Glutamatergic neuron (in vitro differentiated cells): ENCODE measurements at regions not wholly inside any gene's neighbourhood (a gene's known extent, or its start where the extent isn't known, plus 50 kb on each side); places are given as distances from the start of the nearest gene placed in this dataset.

Experiments
- DNase-seq: peaks from one replicate; pipeline ENCODE4 v3.0.0; 2022
- H3K27ac Mint-ChIP-seq: one replicate; pipeline ENCODE4 v1.8.0; 2020; ENCODE audit warnings: mild to moderate bottlenecking, mixed read lengths, inconsistent platforms; ENCODE audit not compliant: unreplicated experiment
- H3K27me3 Mint-ChIP-seq: one replicate; pipeline ENCODE4 v1.8.0; 2020; ENCODE audit warnings: mild to moderate bottlenecking, moderate library complexity, mixed read lengths, inconsistent platforms; ENCODE audit not compliant: unreplicated experiment
- H3K36me3 Mint-ChIP-seq: one replicate; pipeline ENCODE4 v1.8.0; 2020; ENCODE audit warnings: mild to moderate bottlenecking, mixed read lengths, inconsistent platforms; ENCODE audit not compliant: unreplicated experiment
- H3K4me1 Mint-ChIP-seq: one replicate; pipeline ENCODE4 v1.8.0; 2020; ENCODE audit warnings: mild to moderate bottlenecking, low read depth, mixed read lengths, inconsistent platforms; ENCODE audit not compliant: unreplicated experiment
- H3K4me3 Mint-ChIP-seq: one replicate; pipeline ENCODE4 v1.8.0; 2020; ENCODE audit warnings: mild to moderate bottlenecking, mixed read lengths, inconsistent platforms; ENCODE audit not compliant: unreplicated experiment
- H3K9me3 Mint-ChIP-seq: one replicate; pipeline ENCODE4 v1.8.0; 2020; ENCODE audit warnings: mild to moderate bottlenecking, moderate library complexity, mixed read lengths, inconsistent platforms; ENCODE audit not compliant: unreplicated experiment
- TF ChIP-seq, protein P1 (sequence below): fragments of 200-600 bp; sonication (generic); IDR thresholded peaks from one replicate; pipeline ENCODE4 v1.5.0; 2021; ENCODE audit not compliant: partially characterized antibody, unreplicated experiment

DNA sequence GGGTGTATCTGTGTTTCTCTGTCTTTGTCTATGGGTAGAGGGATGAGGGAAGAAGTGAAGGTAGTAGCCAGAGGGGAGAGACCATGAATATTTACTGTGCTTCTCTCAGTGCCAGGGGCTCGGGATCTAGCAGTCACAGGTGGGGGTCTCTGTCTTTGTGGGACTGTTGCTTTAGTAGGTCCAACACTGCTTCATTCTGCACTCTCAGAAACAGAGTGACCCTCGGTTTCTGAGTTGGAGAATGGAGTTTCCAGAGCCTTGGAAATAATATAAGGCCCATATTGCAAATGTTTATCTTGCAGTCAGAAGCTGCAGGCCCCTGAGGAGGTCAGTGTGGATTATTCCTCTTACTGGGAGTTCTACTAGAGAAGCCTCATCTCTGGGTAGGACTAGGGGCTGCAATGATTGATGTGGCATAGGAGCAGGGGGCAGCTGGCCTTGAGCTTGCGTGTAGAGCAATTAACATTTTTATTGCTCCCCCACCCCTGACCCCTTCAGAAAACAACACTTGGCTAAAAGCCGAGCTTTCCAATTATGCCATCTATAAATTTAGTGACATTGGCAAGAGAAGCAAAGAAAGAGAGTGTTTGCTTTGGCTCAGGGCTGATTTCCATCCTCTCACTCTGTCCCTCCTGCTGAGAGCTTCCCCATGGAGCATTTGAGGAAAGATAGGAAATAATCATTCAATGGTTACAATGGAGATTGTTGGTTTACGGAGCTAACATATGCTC is 55.0 kb upstream of the TRPC7 start:
- Mint-ChIP-seq H3K27me3 (no peaks in the 10 kb centered on the region), H3K9me3 (no peaks in the 10 kb centered on the region), H3K36me3 (no peaks in the 10 kb centered on the region), H3K4me3 (no peak overlapping the region), H3K27ac (no peak overlapping the region), H3K4me1 (no peaks in the 10 kb centered on the region)
- TF ChIP-seq, protein P1, sequence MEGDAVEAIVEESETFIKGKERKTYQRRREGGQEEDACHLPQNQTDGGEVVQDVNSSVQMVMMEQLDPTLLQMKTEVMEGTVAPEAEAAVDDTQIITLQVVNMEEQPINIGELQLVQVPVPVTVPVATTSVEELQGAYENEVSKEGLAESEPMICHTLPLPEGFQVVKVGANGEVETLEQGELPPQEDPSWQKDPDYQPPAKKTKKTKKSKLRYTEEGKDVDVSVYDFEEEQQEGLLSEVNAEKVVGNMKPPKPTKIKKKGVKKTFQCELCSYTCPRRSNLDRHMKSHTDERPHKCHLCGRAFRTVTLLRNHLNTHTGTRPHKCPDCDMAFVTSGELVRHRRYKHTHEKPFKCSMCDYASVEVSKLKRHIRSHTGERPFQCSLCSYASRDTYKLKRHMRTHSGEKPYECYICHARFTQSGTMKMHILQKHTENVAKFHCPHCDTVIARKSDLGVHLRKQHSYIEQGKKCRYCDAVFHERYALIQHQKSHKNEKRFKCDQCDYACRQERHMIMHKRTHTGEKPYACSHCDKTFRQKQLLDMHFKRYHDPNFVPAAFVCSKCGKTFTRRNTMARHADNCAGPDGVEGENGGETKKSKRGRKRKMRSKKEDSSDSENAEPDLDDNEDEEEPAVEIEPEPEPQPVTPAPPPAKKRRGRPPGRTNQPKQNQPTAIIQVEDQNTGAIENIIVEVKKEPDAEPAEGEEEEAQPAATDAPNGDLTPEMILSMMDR: no peak
- DNase-seq: no peak

GRCh38 chr5:136418301-136418700 is 53.0 kb upstream of the TRPC7 start:
- Mint-ChIP-seq H3K27ac (no peak overlapping the region), H3K36me3 (no peaks in the 10 kb centered on the region), H3K27me3 (no peaks in the 10 kb centered on the region), H3K4me3 (no peak overlapping the region), H3K9me3 (no peaks in the 10 kb centered on the region), H3K4me1 (no peaks in the 10 kb centered on the region)
- DNase-seq: no peak
- TF ChIP-seq, protein P1: no peak
